Lower lobe of right lung (tissue), 2 donors: ENCODE measurements at regions not wholly inside any gene's neighbourhood (a gene's known extent, or its start where the extent isn't known, plus 50 kb on each side); places are given as distances from the start of the nearest gene placed in this dataset.

ENCODE experiments used
- ATAC-seq, 2 donors: fragments of 200-7000 bp; cut with Tn5 transposase; one replicate each; pipeline ENCODE4 v1.9.1; 2020 to 2022; ENCODE audit warnings: mild to moderate bottlenecking in 2 of 2, moderate library complexity in 2 of 2
- DNase-seq: peaks from one replicate; pipeline ENCODE4 v3.0.0-alpha.2; 2020
- H3K27ac ChIP-seq: fragments of 200-600 bp; one replicate; pipeline ENCODE4 v1.8.0; 2022
- H3K27me3 ChIP-seq: fragments of 200-600 bp; one replicate; pipeline ENCODE4 v1.8.0; 2022; ENCODE audit warnings: low read depth
- H3K36me3 ChIP-seq: fragments of 200-600 bp; one replicate; pipeline ENCODE4 v1.8.0; 2022; ENCODE audit warnings: mild to moderate bottlenecking
- H3K4me1 ChIP-seq: fragments of 200-600 bp; one replicate; pipeline ENCODE4 v1.8.0; 2022
- H3K4me3 ChIP-seq: fragments of 200-600 bp; one replicate; pipeline ENCODE4 v1.8.0; 2022; ENCODE audit warnings: mild to moderate bottlenecking
- H3K9me3 ChIP-seq: fragments of 200-600 bp; one replicate; pipeline ENCODE4 v1.8.0; 2022
- CTCF ChIP-seq: fragments of 200-600 bp; IDR thresholded peaks from one replicate; pipeline ENCODE4 v1.8.0; 2022; ENCODE audit warnings: antibody characterized with exemption, mild to moderate bottlenecking
- intact Hi-C: fragments of 100-400 bp; cut with DNase I; formaldehyde crosslinking; loops from one replicate; pipeline ENCODE4 v1.11.0; 2022
- donor health status: DM: no; HTN: yes; CAD: no; lungs with severe emphysema.

GRCh38 chr20:40913224-40914185, 115.1 kb upstream of the TOP1 start:
- TF ChIP-seq CTCF = no peak
- Histone ChIP-seq H3K36me3 (no peaks in the 10 kb centered on the region), H3K4me3 (no peak overlapping the region), H3K27me3 (no peaks in the 10 kb centered on the region), H3K27ac (no peak overlapping the region), H3K4me1 (no peaks in the 10 kb centered on the region), H3K9me3 (no peaks in the 10 kb centered on the region)
- intact Hi-C loops = no loop called here
- DNase-seq (no peak), ATAC-seq (no peak)

GRCh38 chr20:40915756-40916155, 112.9 kb upstream of the TOP1 start:
- H3K4me1 ChIP-seq = no peaks in the 10 kb centered on the region
- H3K9me3 ChIP-seq = no peaks in the 10 kb centered on the region
- no peak overlapping the region for H3K27ac ChIP-seq
- no peak overlapping the region for H3K4me3 ChIP-seq
- intact Hi-C loops = no loop called here
- no peak for ATAC-seq
- no peak for TF ChIP-seq CTCF
- no peaks in the 10 kb centered on the region for H3K27me3 ChIP-seq
- no peaks in the 10 kb centered on the region for H3K36me3 ChIP-seq
- DNase-seq = no peak

- H3K4me1 ChIP-seq = no peaks in the 10 kb centered on the region
- H3K9me3 ChIP-seq = no peaks in the 10 kb centered on the region
- DNase-seq = no peak
- H3K27me3 ChIP-seq = no peaks in the 10 kb centered on the region
- ATAC-seq = no peak
- H3K27ac ChIP-seq = no peak overlapping the region
- no peak overlapping the region for H3K4me3 ChIP-seq
- no peak for TF ChIP-seq CTCF
- H3K36me3 ChIP-seq = no peaks in the 10 kb centered on the region
- intact Hi-C loops = no loop called here
Observed at GRCh38 chr20:40916276-40916675, 112.3 kb upstream of the TOP1 start.

- no peak for TF ChIP-seq CTCF
Observed at GRCh38 chr20:40920291-40920690, 108.3 kb upstream of the TOP1 start.

GRCh38 chr20:40922865-40923264, 105.8 kb upstream of the TOP1 start:
- intact Hi-C loops = no loop called here
- H3K27ac ChIP-seq = no peak overlapping the region
- DNase-seq (no peak), ATAC-seq (no peak)
- H3K36me3 ChIP-seq = no peaks in the 10 kb centered on the region
- no peaks in the 10 kb centered on the region for H3K27me3 ChIP-seq
- H3K4me1 ChIP-seq = no peaks in the 10 kb centered on the region
- H3K9me3 ChIP-seq = no peaks in the 10 kb centered on the region
- no peak overlapping the region for H3K4me3 ChIP-seq
- TF ChIP-seq CTCF = no peak

More at GRCh38 chr20:40920291-40920690, 108.3 kb upstream of the TOP1 start:
- Histone ChIP-seq H3K9me3 (no peaks in the 10 kb centered on the region), H3K27ac (no peak overlapping the region), H3K4me1 (no peaks in the 10 kb centered on the region), H3K27me3 (no peaks in the 10 kb centered on the region), H3K4me3 (no peak overlapping the region), H3K36me3 (no peaks in the 10 kb centered on the region)
- no peak for DNase-seq
- ATAC-seq = no peak
- intact Hi-C loops = no loop called here
